Mucosa of rectum (tissue), 2 donors: ENCODE measurements at regions not wholly inside any gene's neighbourhood (a gene's known extent, or its start where the extent isn't known, plus 50 kb on each side); places are given as distances from the start of the nearest gene placed in this dataset.

Experiments
- H3K27ac ChIP-seq, 2 donors: one replicate each; pipeline ENCODE4 v1.7.0; 2013; ENCODE audit warnings: inconsistent platforms in 2 of 2, low read depth in 2 of 2, low read length in 2 of 2
- H3K27me3 ChIP-seq, 2 donors: one replicate each; pipeline ENCODE4 v1.7.0; 2013; ENCODE audit warnings: low read length in 2 of 2; ENCODE audit not compliant: control insufficient read depth in 2 of 2, insufficient read depth in 2 of 2
- H3K36me3 ChIP-seq, 2 donors: one replicate each; pipeline ENCODE4 v1.7.0; 2013; ENCODE audit warnings: low read length in 2 of 2; ENCODE audit not compliant: control insufficient read depth in 2 of 2, insufficient read depth in 2 of 2
- H3K4me1 ChIP-seq, 2 donors: one replicate each; pipeline ENCODE4 v1.7.0; 2013; ENCODE audit warnings: low read length in 2 of 2, mild to moderate bottlenecking in 1 of 2; ENCODE audit not compliant: control insufficient read depth in 2 of 2, insufficient read depth in 2 of 2
- H3K4me3 ChIP-seq, 2 donors: one replicate each; pipeline ENCODE4 v1.7.0; 2013; ENCODE audit warnings: low read length in 2 of 2
- H3K9ac ChIP-seq, 2 donors: one replicate each; pipeline ENCODE4 v1.7.0; 2013; ENCODE audit warnings: low read length in 2 of 2, low read depth in 1 of 2, mild to moderate bottlenecking in 1 of 2
- H3K9me3 ChIP-seq, 2 donors: one replicate each; pipeline ENCODE4 v1.7.0; 2013; ENCODE audit warnings: low read length in 2 of 2; ENCODE audit not compliant: control insufficient read depth in 2 of 2
- donor health status: healthy.
- donor health status: Normal muscosa, but diverticular disease.

DNA sequence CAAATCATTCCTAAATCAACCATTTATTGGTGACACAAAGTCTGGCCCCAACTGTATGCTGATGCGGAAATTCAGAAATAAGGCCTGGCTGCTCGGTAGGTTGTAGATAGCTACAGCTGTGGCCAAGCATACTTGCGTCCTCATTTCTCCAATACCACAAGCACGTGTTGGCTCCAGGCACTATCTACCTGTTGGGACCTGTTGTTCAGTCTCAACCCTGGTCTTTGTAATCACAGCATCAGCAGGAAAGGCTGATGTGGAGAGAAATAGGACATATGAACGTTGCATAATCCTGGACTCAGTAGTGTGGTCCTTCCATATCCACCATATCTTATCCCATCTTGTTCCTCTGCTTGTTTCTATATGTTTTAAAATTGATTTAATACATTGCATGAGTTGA lies 212.6 kb downstream of the PMAIP1 start:
- Histone ChIP-seq H3K4me1 (no peaks in the 10 kb centered on the region), H3K9me3 (no peaks in the 10 kb centered on the region), H3K27ac (no peak overlapping the region), H3K27me3 (no peaks in the 10 kb centered on the region), H3K4me3 (no peak overlapping the region), H3K36me3 (no peaks in the 10 kb centered on the region), H3K9ac (no peak overlapping the region)

DNA sequence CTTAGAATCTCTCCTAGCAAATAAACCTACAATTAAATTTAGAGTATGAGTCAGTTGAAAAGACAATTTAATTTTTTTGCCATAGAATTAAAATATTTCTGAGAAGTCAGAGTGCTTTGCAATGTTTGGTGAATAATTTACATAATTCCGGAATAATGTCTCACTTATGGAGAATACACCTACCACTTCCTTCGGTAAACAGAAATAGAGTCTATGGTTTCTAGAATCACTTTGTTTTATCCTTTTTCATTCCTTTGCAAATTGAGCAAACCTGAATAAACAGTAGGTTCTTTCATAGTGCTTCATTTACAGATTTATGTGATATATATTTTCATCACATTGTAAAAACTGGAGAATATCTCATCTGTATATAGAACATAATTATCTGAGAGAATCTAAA lies 211.7 kb downstream of the PMAIP1 start:
- Histone ChIP-seq H3K9me3 (no peaks in the 10 kb centered on the region), H3K27me3 (no peaks in the 10 kb centered on the region), H3K36me3 (no peaks in the 10 kb centered on the region), H3K4me3 (no peak overlapping the region), H3K4me1 (no peaks in the 10 kb centered on the region), H3K9ac (no peak overlapping the region), H3K27ac (no peak overlapping the region)

GRCh38 chr18:60110836-60111235 lies 211.0 kb downstream of the PMAIP1 start:
- Histone ChIP-seq H3K9ac (no peak overlapping the region), H3K27me3 (no peaks in the 10 kb centered on the region), H3K4me3 (no peak overlapping the region), H3K36me3 (no peaks in the 10 kb centered on the region), H3K4me1 (no peaks in the 10 kb centered on the region), H3K9me3 (no peaks in the 10 kb centered on the region), H3K27ac (no peak overlapping the region)

GRCh38 chr18:60100778-60101177 lies 201.0 kb downstream of the PMAIP1 start:
- Histone ChIP-seq H3K36me3 (no peaks in the 10 kb centered on the region), H3K27ac (no peak overlapping the region), H3K9ac (no peak overlapping the region), H3K4me1 (no peaks in the 10 kb centered on the region), H3K27me3 (no peaks in the 10 kb centered on the region), H3K9me3 (no peaks in the 10 kb centered on the region), H3K4me3 (no peak overlapping the region)

DNA sequence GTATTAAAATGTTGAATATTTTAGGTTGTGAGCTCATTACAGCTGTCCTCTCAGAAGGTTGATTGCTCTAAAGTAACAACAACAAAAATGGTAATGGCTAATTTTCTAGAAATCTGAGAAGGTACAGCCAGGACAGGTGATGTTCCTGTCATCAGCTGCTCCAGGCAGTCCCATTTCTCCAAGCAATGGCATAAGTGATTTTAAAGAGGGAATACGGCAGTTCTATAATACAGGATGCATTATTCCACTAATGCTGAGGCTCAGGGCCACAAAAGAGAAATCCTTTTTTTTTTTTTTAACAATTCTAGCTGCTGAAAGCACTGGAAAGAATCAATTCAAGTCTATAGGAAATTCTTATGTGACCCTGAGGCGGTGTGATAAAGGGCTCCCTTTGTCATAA lies 199.9 kb downstream of the PMAIP1 start:
- no peaks in the 10 kb centered on the region for H3K27me3 ChIP-seq
- no peak overlapping the region for H3K9ac ChIP-seq
- H3K27ac ChIP-seq = no peak overlapping the region
- H3K4me3 ChIP-seq = no peak overlapping the region
- no peaks in the 10 kb centered on the region for H3K9me3 ChIP-seq
- H3K36me3 ChIP-seq = no peaks in the 10 kb centered on the region
- no peaks in the 10 kb centered on the region for H3K4me1 ChIP-seq

GRCh38 chr18:60096428-60096827 lies 196.6 kb downstream of the PMAIP1 start:
- peaks cover 0 to 2% of the 10 kb centered on the region in 2 donors for H3K9me3 ChIP-seq
- H3K36me3 ChIP-seq = no peaks in the 10 kb centered on the region
- no peak overlapping the region for H3K27ac ChIP-seq
- no peaks in the 10 kb centered on the region for H3K4me1 ChIP-seq
- no peak overlapping the region for H3K4me3 ChIP-seq
- no peak overlapping the region for H3K9ac ChIP-seq
- H3K27me3 ChIP-seq = no peaks in the 10 kb centered on the region

DNA sequence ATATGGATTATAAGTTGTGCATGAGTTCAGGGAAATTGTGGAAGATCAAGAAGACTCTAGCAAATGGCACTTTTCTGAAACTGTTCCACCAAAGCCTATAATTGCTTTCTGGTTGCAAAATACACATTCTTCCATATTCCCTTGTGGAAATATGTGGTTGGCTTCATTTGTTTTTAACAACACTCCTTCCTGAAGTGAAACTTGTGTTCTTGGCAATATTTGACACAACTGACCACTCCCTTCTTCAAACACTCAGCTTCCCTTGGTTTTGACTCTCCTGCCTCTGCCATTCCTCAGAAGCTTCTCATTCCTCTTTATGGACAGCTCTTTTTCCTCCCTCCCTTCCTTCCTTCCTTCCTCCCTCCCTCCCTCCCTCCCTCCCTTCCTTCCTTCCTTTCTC lies 192.3 kb downstream of the PMAIP1 start:
- Histone ChIP-seq H3K4me3 (no peak overlapping the region), H3K27me3 (no peaks in the 10 kb centered on the region), H3K4me1 (no peaks in the 10 kb centered on the region), H3K9ac (no peak overlapping the region), H3K36me3 (no peaks in the 10 kb centered on the region), H3K9me3 (peaks cover 0 to 2% of the 10 kb centered on the region in 2 donors), H3K27ac (no peak overlapping the region)

DNA sequence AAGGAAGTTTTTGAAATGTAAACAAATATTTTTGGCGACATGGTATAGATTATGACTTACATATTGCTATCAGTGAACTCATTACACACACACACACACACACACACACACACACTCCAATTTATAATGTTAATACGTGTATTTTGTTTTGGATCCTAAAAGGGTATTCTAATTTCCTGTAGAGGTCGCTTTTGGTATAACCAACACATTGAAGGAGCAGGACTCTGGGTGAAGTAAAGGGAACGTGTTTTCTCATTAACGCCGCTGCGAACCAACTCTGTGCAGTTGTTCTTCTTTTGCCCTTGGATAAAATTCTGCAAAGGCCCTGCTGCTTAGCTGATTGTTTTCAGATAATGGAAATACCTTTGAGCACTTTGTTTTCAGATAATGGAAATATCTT lies 190.4 kb downstream of the PMAIP1 start:
- no peak overlapping the region for H3K27ac ChIP-seq
- peaks cover 0 to 2% of the 10 kb centered on the region in 2 donors for H3K9me3 ChIP-seq
- H3K36me3 ChIP-seq = no peaks in the 10 kb centered on the region
- no peak overlapping the region for H3K9ac ChIP-seq
- no peaks in the 10 kb centered on the region for H3K4me1 ChIP-seq
- no peaks in the 10 kb centered on the region for H3K27me3 ChIP-seq
- H3K4me3 ChIP-seq = no peak overlapping the region

GRCh38 chr18:60082790-60083189 lies 183.0 kb downstream of the PMAIP1 start:
- no peaks in the 10 kb centered on the region for H3K36me3 ChIP-seq
- H3K4me1 ChIP-seq = no peaks in the 10 kb centered on the region
- no peaks in the 10 kb centered on the region for H3K27me3 ChIP-seq
- H3K9ac ChIP-seq = no peak overlapping the region
- no peak overlapping the region for H3K4me3 ChIP-seq
- H3K27ac ChIP-seq = no peak overlapping the region
- H3K9me3 ChIP-seq = no peaks in the 10 kb centered on the region

DNA sequence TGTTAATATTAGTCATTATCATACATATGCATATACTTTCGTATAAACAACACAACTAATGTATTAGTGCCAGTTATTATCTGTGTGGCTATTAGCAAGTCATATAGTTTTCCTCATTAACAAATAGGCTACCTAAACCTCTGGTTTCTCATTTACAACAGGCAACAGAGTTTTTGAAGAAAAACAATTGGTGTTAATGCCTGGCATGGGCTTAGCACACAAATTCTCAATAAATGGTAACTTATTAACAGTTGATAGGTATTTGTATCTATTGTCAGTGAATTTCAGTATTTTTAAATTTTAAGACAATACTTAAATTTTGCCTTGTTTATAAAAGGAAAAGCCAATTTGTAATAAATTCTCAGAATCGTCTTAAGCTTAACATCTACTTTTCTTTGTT lies 182.5 kb downstream of the PMAIP1 start:
- no peaks in the 10 kb centered on the region for H3K9me3 ChIP-seq
- H3K4me1 ChIP-seq = no peaks in the 10 kb centered on the region
- no peak overlapping the region for H3K27ac ChIP-seq
- no peaks in the 10 kb centered on the region for H3K27me3 ChIP-seq
- no peak overlapping the region for H3K9ac ChIP-seq
- no peaks in the 10 kb centered on the region for H3K36me3 ChIP-seq
- no peak overlapping the region for H3K4me3 ChIP-seq

DNA sequence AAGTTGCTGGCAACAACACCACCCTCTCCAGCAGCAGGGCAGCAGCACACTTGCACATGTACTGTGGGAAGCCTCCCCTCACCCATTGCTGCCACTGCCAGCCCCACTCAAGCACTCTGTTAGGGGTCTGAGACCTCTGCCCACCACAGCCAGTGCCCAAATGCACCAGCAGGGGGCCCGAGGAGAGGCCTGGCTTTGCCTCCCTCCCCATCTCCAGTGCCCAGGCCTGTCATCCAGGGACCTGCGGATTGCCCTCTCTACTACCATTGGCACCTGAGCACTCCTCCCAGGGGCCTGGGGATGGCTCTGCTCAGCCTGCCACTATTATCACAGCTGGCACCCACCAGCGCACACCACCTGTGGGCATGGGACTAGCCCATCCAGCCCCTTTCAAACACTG lies 175.7 kb downstream of the PMAIP1 start:
- Histone ChIP-seq H3K4me3 (no peak overlapping the region), H3K9me3 (no peaks in the 10 kb centered on the region), H3K36me3 (no peaks in the 10 kb centered on the region), H3K27me3 (no peaks in the 10 kb centered on the region), H3K4me1 (no peaks in the 10 kb centered on the region), H3K9ac (no peak overlapping the region), H3K27ac (no peak overlapping the region)
